SH-SY5Y (cell line): ENCODE measurements at regions not wholly inside any gene's neighbourhood (a gene's known extent, or its start where the extent isn't known, plus 50 kb on each side); places are given as distances from the start of the nearest gene placed in this dataset.

Experiments used
- GATA2 ChIP-seq: IDR thresholded peaks from 2 replicates; pipeline ENCODE4 v1.6.1; 2011; ENCODE audit warnings: mild to moderate bottlenecking, low read depth, low read length
- GATA3 ChIP-seq: IDR thresholded peaks from 2 replicates; pipeline ENCODE4 v1.6.1; 2011; ENCODE audit warnings: low read depth, mild to moderate bottlenecking, low read length, moderate library complexity

- TF ChIP-seq GATA2, result no peak
- TF ChIP-seq GATA3, result no peak
Measured at GRCh38 chr5:18069790-18070189, 435.5 kb downstream of the TAF11L14 start.
